ENCODE measurements at regions not wholly inside any gene's neighbourhood (a gene's known extent, or its start where the extent isn't known, plus 50 kb on each side); places are given as distances from the start of the nearest gene placed in this dataset.

- Histone ChIP-seq H2BK120ac (ENCODE audit: low read depth, low read length, poor library complexity, severe bottlenecking) (no peak overlapping the region), H2BK12ac (ENCODE audit: insufficient read length, low read depth, low read length) (no peak overlapping the region), H2AK5ac (ENCODE audit: insufficient read length, low read length) (no peak overlapping the region), H2AFZ (ENCODE audit: low read length) (no peak overlapping the region), H3K23me2 (ENCODE audit: insufficient read length, low read depth, low read length, poor library complexity, severe bottlenecking) (no peaks in the 10 kb centered on the region), H3K23ac (ENCODE audit: insufficient read length, low read depth, low read length) (no peak overlapping the region), H3K9me3 (ENCODE audit: control insufficient read depth, low read depth, low read length) (no peaks in the 10 kb centered on the region), H3K27me3 (ENCODE audit: insufficient read depth, low read length) (no peaks in the 10 kb centered on the region), H3K9ac (ENCODE audit: extremely low read depth, insufficient read length, low read length) (no peak overlapping the region), H3K27ac (ENCODE audit: insufficient read length, low read depth, low read length) (no peak overlapping the region), H3K18ac (ENCODE audit: insufficient read length, low read depth, low read length) (no peak overlapping the region), H3K56ac (ENCODE audit: insufficient read length, low read depth, low read length) (no peak overlapping the region), H3K4me1 (ENCODE audit: insufficient read depth, low read length) (no peaks in the 10 kb centered on the region), H4K5ac (ENCODE audit: insufficient read length, low read depth, low read length) (no peak overlapping the region), H2BK20ac (ENCODE audit: low read depth, low read length, poor library complexity, severe bottlenecking) (no peak overlapping the region), H3T11ph (ENCODE audit: low read length) (no peak overlapping the region), H3K4me2 (ENCODE audit: insufficient read depth, insufficient read length, low read length) (no peak overlapping the region), H3K79me1 (ENCODE audit: insufficient read depth, low read depth, low read length, poor library complexity, severe bottlenecking) (no peaks in the 10 kb centered on the region), H3K14ac (ENCODE audit: insufficient read depth, low read length) (no peak overlapping the region; the same call in 1 of the 2 replicates), H3K4ac (ENCODE audit: low read depth, low read length) (no peak overlapping the region), H4K20me1 (ENCODE audit: control insufficient read depth, insufficient read depth, insufficient read length) (no peaks in the 10 kb centered on the region), H2BK15ac (ENCODE audit: low read depth, low read length) (no peak overlapping the region), H3K79me2 (ENCODE audit: insufficient read depth, low read length) (no peaks in the 10 kb centered on the region), H4K8ac (replicated peaks; ENCODE audit: insufficient read length, low read depth, low read length) (no peak overlapping the region), H2BK5ac (ENCODE audit: insufficient read length, low read length) (no peak overlapping the region), H4K91ac (ENCODE audit: insufficient read length, low read depth, low read length) (no peak overlapping the region)
- TF ChIP-seq CTCF (conservative IDR thresholded peaks at IDR 0.05), result no peak
- Mint-ChIP-seq H3K4me1 (peaks cover 6% of the 10 kb centered on the region in 2 experiments), H3K27me3 (ENCODE audit: low read depth) (no peaks in the 10 kb centered on the region), H3K36me3 (ENCODE audit: insufficient read depth in 1 of 3, low read depth in 3 of 3) (peaks cover 0 to 6% (median 0%) of the 10 kb centered on the region in 3 experiments; a peak in 1 of 7 replicates), H3K4me3 (no peak overlapping the region), H3K9me3 (peaks cover 5 to 7% of the 10 kb centered on the region in 2 experiments; a peak in 2 of 5 replicates), H3K27ac (no peak overlapping the region)
- DNase-seq, result no peak
- no CpG with 5 or more reads among the region's 3 CpGs for WGBS (ENCODE audit: extremely low coverage, insufficient read length, low lambda C conversion rate)
These were observed 132.9 kb upstream of the NR3C1 start for GRCh38 chr5:143536364-143536763.

All from H9 (cell line).